DND-41 (cell line): ENCODE measurements at regions not wholly inside any gene's neighbourhood (a gene's known extent, or its start where the extent isn't known, plus 50 kb on each side); places are given as distances from the start of the nearest gene placed in this dataset.

ENCODE experiments used
- EZH2 ChIP-seq: IDR thresholded peaks from 3 replicates; pipeline ENCODE4 v1.6.1; 2012; ENCODE audit warnings: borderline replicate concordance, low read depth, mild to moderate bottlenecking, moderate library complexity, low read length, inconsistent platforms; ENCODE audit not compliant: severe bottlenecking
- TF ChIP-seq, protein P1 (sequence below): IDR thresholded peaks from 2 replicates; pipeline ENCODE4 v1.5.1; 2012; ENCODE audit warnings: borderline replicate concordance, low read length, moderate library complexity, mild to moderate bottlenecking; ENCODE audit not compliant: poor library complexity, severe bottlenecking; ENCODE audit errors: extremely low read depth

DNA sequence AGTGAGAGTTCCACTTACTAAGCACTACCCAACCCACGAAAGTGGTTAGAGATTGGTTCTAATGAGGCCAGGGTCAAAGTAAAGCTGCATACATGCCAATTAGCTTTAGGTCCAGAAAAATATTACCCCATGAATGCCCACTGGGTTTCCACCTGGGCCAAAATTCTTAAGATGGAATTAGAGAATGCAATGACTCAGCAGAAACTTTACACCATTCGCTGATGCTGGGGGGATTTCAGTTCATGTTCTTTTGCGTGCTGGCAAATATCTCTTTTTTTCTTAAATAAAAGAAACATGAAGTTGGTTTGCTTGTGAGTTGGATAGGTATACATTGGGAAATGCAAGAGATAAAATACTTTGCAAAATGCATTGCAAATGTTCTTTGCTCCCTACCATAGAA, 715.3 kb upstream of the MIR17HG start:
- TF ChIP-seq, protein P1, sequence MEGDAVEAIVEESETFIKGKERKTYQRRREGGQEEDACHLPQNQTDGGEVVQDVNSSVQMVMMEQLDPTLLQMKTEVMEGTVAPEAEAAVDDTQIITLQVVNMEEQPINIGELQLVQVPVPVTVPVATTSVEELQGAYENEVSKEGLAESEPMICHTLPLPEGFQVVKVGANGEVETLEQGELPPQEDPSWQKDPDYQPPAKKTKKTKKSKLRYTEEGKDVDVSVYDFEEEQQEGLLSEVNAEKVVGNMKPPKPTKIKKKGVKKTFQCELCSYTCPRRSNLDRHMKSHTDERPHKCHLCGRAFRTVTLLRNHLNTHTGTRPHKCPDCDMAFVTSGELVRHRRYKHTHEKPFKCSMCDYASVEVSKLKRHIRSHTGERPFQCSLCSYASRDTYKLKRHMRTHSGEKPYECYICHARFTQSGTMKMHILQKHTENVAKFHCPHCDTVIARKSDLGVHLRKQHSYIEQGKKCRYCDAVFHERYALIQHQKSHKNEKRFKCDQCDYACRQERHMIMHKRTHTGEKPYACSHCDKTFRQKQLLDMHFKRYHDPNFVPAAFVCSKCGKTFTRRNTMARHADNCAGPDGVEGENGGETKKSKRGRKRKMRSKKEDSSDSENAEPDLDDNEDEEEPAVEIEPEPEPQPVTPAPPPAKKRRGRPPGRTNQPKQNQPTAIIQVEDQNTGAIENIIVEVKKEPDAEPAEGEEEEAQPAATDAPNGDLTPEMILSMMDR, result no peak
- no peak for TF ChIP-seq EZH2
